BJ (cell line): ENCODE measurements at regions not wholly inside any gene's neighbourhood (a gene's known extent, or its start where the extent isn't known, plus 50 kb on each side); places are given as distances from the start of the nearest gene placed in this dataset.

Source experiments
- CTCF ChIA-PET: fragments of 350-600 bp; formaldehyde crosslinking; extraction: SDS; loops from one replicate; lab custom pipeline; 2021; ENCODE audit warnings: antibody characterized with exemption, inconsistent platforms; lab: Yijun Ruan, JAX
- POLR2A ChIA-PET: fragments of 300-600 bp; sonication (Branson Sonifier 250); formaldehyde crosslinking; extraction: SDS; loops from one replicate; lab custom pipeline; 2021; ENCODE audit warnings: antibody characterized with exemption; lab: Charles Lee
- DNase-seq: peaks from one replicate; pipeline ENCODE4 v3.0.0-alpha.2; 2011; ENCODE audit warnings: low read depth
- H3K27me3 ChIP-seq: 2 replicates; pipeline ENCODE4 v1.6.0; 2011; ENCODE audit warnings: low read length; ENCODE audit not compliant: control insufficient read depth, insufficient read depth
- H3K36me3 ChIP-seq: 2 replicates; pipeline ENCODE4 v1.5.1; 2011; ENCODE audit warnings: low read length; ENCODE audit not compliant: control insufficient read depth, insufficient read depth
- H3K4me3 ChIP-seq: 2 replicates; pipeline ENCODE4 v1.5.1; 2011; ENCODE audit warnings: low read depth, mild to moderate bottlenecking, control low read depth, low read length
- TF ChIP-seq, protein P1 (sequence below): IDR thresholded peaks from 2 replicates; pipeline ENCODE4 v1.5.1; 2011; ENCODE audit warnings: low read depth, mild to moderate bottlenecking, control low read depth, inconsistent platforms, low read length, moderate library complexity; ENCODE audit not compliant: insufficient read depth

DNA sequence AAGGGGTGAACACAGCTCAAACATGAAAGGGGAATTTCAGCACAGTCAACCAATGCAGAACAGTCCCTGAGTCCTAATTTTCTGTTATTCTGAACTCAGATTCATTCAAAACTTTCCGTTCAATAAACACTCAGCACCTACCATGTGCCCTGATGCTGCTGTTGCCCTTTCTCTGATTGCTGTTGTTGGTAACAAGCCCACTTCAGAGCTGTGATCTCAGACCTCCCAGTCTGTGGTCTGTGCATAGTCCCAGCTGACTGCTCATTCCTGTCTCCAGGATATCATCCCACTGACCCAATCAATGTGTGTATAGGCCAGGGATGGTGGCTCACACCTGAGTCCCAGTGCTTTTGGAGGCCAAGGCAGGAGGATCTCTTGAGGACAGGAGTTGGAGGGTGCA lies 82.7 kb upstream of the SLC35G4 start:
- no peak for DNase-seq
- Histone ChIP-seq H3K4me3 (no peak overlapping the region), H3K27me3 (no peaks in the 10 kb centered on the region), H3K36me3 (no peaks in the 10 kb centered on the region)
- POLR2A ChIA-PET, result no interaction called here
- CTCF ChIA-PET, result interaction anchor here (1.3 to 1.9 kb wide), 2 partner anchors 26 to 216 kb away, joined by 4 to 6 read pairs; no protein-coding TSS in a partner anchor
- TF ChIP-seq, protein P1, sequence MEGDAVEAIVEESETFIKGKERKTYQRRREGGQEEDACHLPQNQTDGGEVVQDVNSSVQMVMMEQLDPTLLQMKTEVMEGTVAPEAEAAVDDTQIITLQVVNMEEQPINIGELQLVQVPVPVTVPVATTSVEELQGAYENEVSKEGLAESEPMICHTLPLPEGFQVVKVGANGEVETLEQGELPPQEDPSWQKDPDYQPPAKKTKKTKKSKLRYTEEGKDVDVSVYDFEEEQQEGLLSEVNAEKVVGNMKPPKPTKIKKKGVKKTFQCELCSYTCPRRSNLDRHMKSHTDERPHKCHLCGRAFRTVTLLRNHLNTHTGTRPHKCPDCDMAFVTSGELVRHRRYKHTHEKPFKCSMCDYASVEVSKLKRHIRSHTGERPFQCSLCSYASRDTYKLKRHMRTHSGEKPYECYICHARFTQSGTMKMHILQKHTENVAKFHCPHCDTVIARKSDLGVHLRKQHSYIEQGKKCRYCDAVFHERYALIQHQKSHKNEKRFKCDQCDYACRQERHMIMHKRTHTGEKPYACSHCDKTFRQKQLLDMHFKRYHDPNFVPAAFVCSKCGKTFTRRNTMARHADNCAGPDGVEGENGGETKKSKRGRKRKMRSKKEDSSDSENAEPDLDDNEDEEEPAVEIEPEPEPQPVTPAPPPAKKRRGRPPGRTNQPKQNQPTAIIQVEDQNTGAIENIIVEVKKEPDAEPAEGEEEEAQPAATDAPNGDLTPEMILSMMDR, result no peak

DNA sequence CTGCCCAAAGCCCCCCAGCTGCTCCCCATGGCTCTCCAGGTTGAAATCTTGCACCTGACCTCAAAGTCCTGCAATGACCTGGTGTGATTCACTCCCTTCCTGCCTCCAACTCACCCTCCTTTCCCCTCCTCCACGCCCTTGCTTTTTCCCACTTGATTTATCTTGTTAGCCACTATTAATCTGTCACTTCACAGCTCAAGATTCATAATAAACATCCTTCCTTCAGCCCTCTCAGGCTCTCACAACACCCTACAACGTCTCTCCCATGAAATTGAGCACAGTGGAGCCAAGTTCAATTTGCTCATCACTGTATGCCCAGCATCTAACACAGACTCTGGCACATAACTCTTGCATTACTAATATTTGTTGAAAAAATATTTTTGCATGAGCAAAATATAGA lies 85.6 kb upstream of the SLC35G4 start:
- TF ChIP-seq, protein P1, result no peak
- no peak for DNase-seq
- ChIA-PET CTCF (interaction anchor here (1.9 kb wide), 1 partner anchor 29 kb away, joined by 5 read pairs; no protein-coding TSS in a partner anchor), POLR2A (no interaction called here)
- no peaks in the 10 kb centered on the region for H3K27me3 ChIP-seq
- H3K4me3 ChIP-seq, result no peak overlapping the region
- no peaks in the 10 kb centered on the region for H3K36me3 ChIP-seq

DNA sequence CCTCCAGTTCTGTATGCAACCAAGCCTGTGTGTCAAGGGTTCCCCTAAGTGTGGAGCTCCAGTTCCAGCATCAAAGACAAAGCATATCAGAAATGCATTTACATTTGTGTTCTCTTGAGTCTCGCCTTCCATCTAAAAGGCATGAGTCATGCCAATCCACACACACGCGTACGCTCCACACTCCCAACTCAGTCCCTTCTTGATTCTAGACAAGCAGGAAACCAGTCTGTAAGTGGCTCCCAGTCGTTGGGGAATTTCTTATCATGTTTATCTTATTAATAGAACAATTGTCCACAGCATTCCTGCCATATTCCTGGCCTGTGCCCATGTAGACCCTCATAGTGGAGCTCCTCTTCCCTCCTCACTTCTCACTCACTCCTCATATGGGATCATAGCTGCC lies 86.4 kb upstream of the SLC35G4 start:
- Histone ChIP-seq H3K4me3 (no peak overlapping the region), H3K36me3 (no peaks in the 10 kb centered on the region), H3K27me3 (no peaks in the 10 kb centered on the region)
- TF ChIP-seq, protein P1, result no peak
- ChIA-PET POLR2A (no interaction called here), CTCF (interaction anchor here (1.2 kb wide), 1 partner anchor 29 kb away, joined by 3 read pairs; no protein-coding TSS in a partner anchor)
- no peak for DNase-seq

DNA sequence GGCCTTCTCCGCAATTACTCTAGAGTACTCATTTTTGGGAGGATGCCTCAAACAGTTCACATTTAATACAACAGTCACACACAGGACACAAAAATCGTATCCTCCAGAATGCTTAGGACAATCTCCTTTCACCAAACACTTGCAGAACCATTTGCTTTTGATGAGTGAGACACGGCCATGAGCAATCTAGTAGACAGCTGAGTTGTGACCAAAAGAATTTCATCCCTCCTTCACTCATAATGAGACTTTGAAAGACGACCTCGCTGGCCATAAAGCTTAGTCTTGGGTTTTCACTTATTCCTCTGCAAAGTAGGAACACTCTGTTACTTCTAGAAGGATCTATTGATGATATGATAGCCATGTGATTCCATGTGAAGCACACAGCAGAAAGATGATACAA lies 87.5 kb upstream of the SLC35G4 start:
- Histone ChIP-seq H3K27me3 (no peaks in the 10 kb centered on the region), H3K4me3 (no peak overlapping the region), H3K36me3 (no peaks in the 10 kb centered on the region)
- POLR2A ChIA-PET, result no interaction called here
- no peak for DNase-seq
- CTCF ChIA-PET, result interaction anchor here (1.2 kb wide), 1 partner anchor 30 kb away, joined by 3 read pairs; no protein-coding TSS in a partner anchor
- TF ChIP-seq, protein P1, result no peak

DNA sequence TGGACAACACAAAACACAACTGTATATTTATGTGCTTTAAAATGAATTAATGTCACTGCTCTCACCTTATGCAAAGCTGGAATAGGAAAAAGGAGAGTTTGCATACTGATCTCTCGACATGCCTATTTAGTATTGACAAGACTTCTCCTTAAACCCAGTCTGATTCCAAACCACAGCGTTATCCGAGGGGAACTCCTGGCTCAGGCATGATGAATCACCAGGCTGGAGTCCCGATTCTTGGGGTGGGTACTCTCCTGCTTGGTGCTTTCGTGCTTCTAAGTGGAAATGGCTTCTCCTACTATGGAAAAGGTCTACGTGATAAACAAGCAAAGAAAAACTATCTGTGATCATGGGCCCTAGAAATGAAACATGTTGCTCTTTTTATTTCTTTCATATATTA lies 88.9 kb upstream of the SLC35G4 start:
- no peaks in the 10 kb centered on the region for H3K36me3 ChIP-seq
- TF ChIP-seq, protein P1, result no peak
- H3K4me3 ChIP-seq, result no peak overlapping the region
- ChIA-PET POLR2A (no interaction called here), CTCF (interaction anchor here (1.3 to 4.2 kb wide), 4 partner anchors 15 to 669 kb away, joined by 4 to 21 read pairs (median 5); no protein-coding TSS in a partner anchor)
- DNase-seq, result no peak
- H3K27me3 ChIP-seq, result no peaks in the 10 kb centered on the region
